Heart right ventricle (tissue), 16 donors: ENCODE measurements at regions not wholly inside any gene's neighbourhood (a gene's known extent, or its start where the extent isn't known, plus 50 kb on each side); places are given as distances from the start of the nearest gene placed in this dataset.

Experiments used
- ATAC-seq, 8 donors: fragments of 200-7000 bp; cut with Tn5 transposase; one replicate each; pipeline ENCODE4 v1.9.1; 2020; ENCODE audit warnings: mild to moderate bottlenecking in 8 of 8, moderate library complexity in 8 of 8, moderate number of reproducible peaks in 1 of 8
- DNase-seq, 2 donors: peaks; one replicate each; pipeline ENCODE4 v3.0.0-alpha.2; 2020
- H3K27ac ChIP-seq, 10 donors: fragments of 200-600 bp; sonication (generic) in 2 of 10; one replicate each; pipeline versions ENCODE4 v1.5.0 to v1.8.0; 2020 to 2022; ENCODE audit warnings: mild to moderate bottlenecking in 3 of 10
- H3K27me3 ChIP-seq, 7 donors: fragments of 200-600 bp; one replicate each; pipeline ENCODE4 v1.8.0; 2021 to 2022; ENCODE audit warnings: mild to moderate bottlenecking in 2 of 7
- H3K36me3 ChIP-seq, 9 donors: fragments of 200-600 bp; sonication (generic) in 1 of 9; one replicate each; pipeline versions ENCODE4 v1.5.0 to v1.8.0; 2020 to 2022; ENCODE audit warnings: mild to moderate bottlenecking in 2 of 9
- H3K4me1 ChIP-seq, 9 donors: fragments of 200-600 bp; sonication (generic) in 1 of 9; one replicate each; pipeline versions ENCODE4 v1.5.0 to v1.8.0; 2020 to 2022; ENCODE audit warnings: mild to moderate bottlenecking in 4 of 9
- H3K4me3 ChIP-seq, 10 donors: fragments of 200-600 bp; sonication (generic) in 2 of 10; one replicate each; pipeline versions ENCODE4 v1.5.0 to v1.8.0; 2020 to 2022; ENCODE audit warnings: mild to moderate bottlenecking in 7 of 10, moderate library complexity in 2 of 10
- H3K9me3 ChIP-seq, 11 donors: fragments of 200-600 bp in 10 of 11; sonication (generic) in 2 of 11; one replicate each; pipeline versions ENCODE4 v1.5.0 to v1.8.0; 2013 to 2022; ENCODE audit warnings: mild to moderate bottlenecking in 2 of 11, control low read depth in 1 of 11, moderate library complexity in 1 of 11
- CTCF ChIP-seq, 9 donors: fragments of 200-600 bp; sonication (generic) in 2 of 9; IDR thresholded peaks; one replicate each; pipeline versions ENCODE4 v1.5.0 to v1.8.0; 2021 to 2022; ENCODE audit warnings: antibody characterized with exemption in 9 of 9, mild to moderate bottlenecking in 5 of 9, moderate library complexity in 1 of 9
- WGBS, 2 donors: extraction: QIAGEN DNeasy Blood & Tissue Kit; methylation state at CpG; one replicate each; pipeline ENCODE4 v1.1.7; 2013; ENCODE audit warnings: inconsistent platforms in 1 of 2; 5-methylcytosine and 5-hydroxymethylcytosine counted together
- intact Hi-C, 10 donors: fragments of 100-400 bp; cut with DNase I; formaldehyde crosslinking; loops; one replicate each; pipeline versions ENCODE4 v1.11.1 to v1.14.2; 2022
- donor health status: Arrhythmogenic right ventricular cardiomyopathy.
- donor health status: ischemic (EF 13 %, LVEDD 7.1; RV severe dilation, severe dysfunction).
- donor health status: healthy with polysubstance abuse.
- donor health status: DM: no; HTN: yes; CAD: no.
- donor health status: DM: no; HTN: no; CAD: no.
- donor health status: ischemic (EF 25% LVEDD 6.9; RV normal size, moderate dysfunction).
- donor health status: ischemic (EF 25% LVEDD 5.7; RV mildly dilated, moderate dysfunction).
- donor health status: healthy.
- donor health status: DM: yes; HTN: yes; CAD: no.
- donor health status: Ischemic cardiomyopathy.
- donor health status: ischemic (EF 35%, LVEDD 5.7; RV mildly dilated, moderate dysfunction).
- donor health status: nonischemic (EF 11% LVEDD 7.7; RV severe dilation, severe dysfunction).
- donor health status: DM: yes; HTN: yes; CAD: no.
- donor health status: PGD.
- donor health status: ischemic (EF 29% LVEDD 5.4; RV normal size, mild dysfunction).
- donor health status: nonischemic (EF 23%, LVEDD 6.1; RV moderate dilation, normal function).

GRCh38 chr1:57934745-57935144 lies 510.9 kb upstream of the DAB1 start:
- no peak overlapping the region for H3K4me3 ChIP-seq
- peaks cover 0 to 6% (median 0%) of the 10 kb centered on the region in 11 donors for H3K9me3 ChIP-seq
- no peak overlapping the region for H3K27ac ChIP-seq
- no peak for TF ChIP-seq CTCF (IDR thresholded peaks at IDR 0.05)
- DNase-seq = no peak
- H3K4me1 ChIP-seq = no peaks in the 10 kb centered on the region
- intact Hi-C loops = no loop called here
- no peaks in the 10 kb centered on the region for H3K36me3 ChIP-seq
- WGBS, 2 donors = 89 to 92% methylated on average over 8 of the region's 8 CpGs
- H3K27me3 ChIP-seq = no peaks in the 10 kb centered on the region
- no peak for ATAC-seq

GRCh38 chr1:57927003-57927402 lies 503.1 kb upstream of the DAB1 start:
- Histone ChIP-seq H3K27ac (no peak overlapping the region), H3K4me1 (no peaks in the 10 kb centered on the region), H3K4me3 (no peak overlapping the region), H3K36me3 (no peaks in the 10 kb centered on the region), H3K27me3 (no peaks in the 10 kb centered on the region), H3K9me3 (no peaks in the 10 kb centered on the region)
- TF ChIP-seq CTCF (IDR thresholded peaks at IDR 0.05) = no peak
- no peak for ATAC-seq
- DNase-seq = no peak
- intact Hi-C loops = loop anchor here in 1 of 10 donors (10.0 kb wide), 1 partner anchor 58 kb away; no protein-coding TSS in a partner anchor
- WGBS, 2 donors = 72 to 83% methylated on average over 1 of the region's 1 CpG

DNA sequence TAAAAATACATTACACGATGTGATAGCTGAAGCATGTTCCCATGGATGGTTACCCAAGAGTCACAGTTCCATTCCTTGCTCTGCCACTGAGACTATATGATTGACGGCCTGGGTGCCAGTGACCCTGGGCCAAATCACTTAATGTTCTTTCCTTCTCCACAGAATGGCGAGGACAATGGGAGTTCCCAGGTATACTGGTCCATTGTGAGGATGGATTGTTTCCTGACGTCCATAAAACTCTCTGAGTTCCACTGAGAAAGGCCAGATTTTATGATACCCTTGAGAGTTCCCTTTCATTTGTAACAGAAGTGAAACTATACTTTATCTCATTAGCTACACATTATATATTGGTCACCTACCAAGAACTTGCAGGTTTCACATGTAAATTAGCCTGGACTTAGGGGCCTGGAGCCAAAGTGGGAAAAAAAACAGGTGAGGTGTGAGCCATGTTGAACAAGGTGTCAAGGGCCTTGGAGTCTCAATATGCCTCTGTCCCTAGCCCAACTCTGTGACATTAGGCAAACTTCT lies 502.2 kb upstream of the DAB1 start:
- H3K9me3 ChIP-seq = no peaks in the 10 kb centered on the region
- 75 to 82% methylated on average over 4 of the region's 4 CpGs for WGBS, 2 donors
- intact Hi-C loops = loop anchor here in 1 of 10 donors (10.0 kb wide), 1 partner anchor 59 kb away; no protein-coding TSS in a partner anchor
- TF ChIP-seq CTCF (IDR thresholded peaks at IDR 0.05) = no peak
- DNase-seq = no peak
- H3K36me3 ChIP-seq = no peaks in the 10 kb centered on the region
- no peak overlapping the region for H3K27ac ChIP-seq
- no peak overlapping the region for H3K4me3 ChIP-seq
- no peaks in the 10 kb centered on the region for H3K4me1 ChIP-seq
- no peaks in the 10 kb centered on the region for H3K27me3 ChIP-seq
- ATAC-seq = no peak

DNA sequence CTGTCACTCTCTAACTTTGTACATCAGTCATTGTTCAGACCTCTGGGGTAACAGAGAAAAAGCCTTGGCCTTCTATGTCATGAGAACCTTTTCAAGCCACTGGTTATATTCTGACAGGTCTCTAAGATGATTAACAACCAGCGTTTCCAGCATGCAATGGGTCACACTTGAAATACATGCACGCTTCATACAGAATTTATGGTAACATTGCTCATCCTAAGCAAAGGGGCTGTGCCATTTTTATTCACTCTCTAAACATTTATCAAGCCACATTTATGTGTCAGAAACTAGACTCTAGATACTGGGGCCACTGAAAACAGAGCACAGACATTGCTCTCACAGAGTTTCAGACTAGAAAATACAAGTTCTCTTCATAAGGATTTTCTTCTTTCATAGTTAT lies 501.4 kb upstream of the DAB1 start:
- WGBS, 2 donors = 82 to 83% methylated on average over 2 of the region's 2 CpGs
- H3K4me3 ChIP-seq = no peak overlapping the region

More for the DNA sequence above, 501.4 kb upstream of the DAB1 start:
- intact Hi-C loops = loop anchor here in 1 of 10 donors (10.0 kb wide), 1 partner anchor 60 kb away; no protein-coding TSS in a partner anchor
- H3K9me3 ChIP-seq = no peaks in the 10 kb centered on the region
- no peak for DNase-seq
- H3K4me1 ChIP-seq = no peaks in the 10 kb centered on the region
- ATAC-seq = no peak
- H3K27me3 ChIP-seq = no peaks in the 10 kb centered on the region
- TF ChIP-seq CTCF (IDR thresholded peaks at IDR 0.05) = no peak
- H3K36me3 ChIP-seq = no peaks in the 10 kb centered on the region
- H3K27ac ChIP-seq = no peak overlapping the region
